ENCODE measurements at regions not wholly inside any gene's neighbourhood (a gene's known extent, or its start where the extent isn't known, plus 50 kb on each side); places are given as distances from the start of the nearest gene placed in this dataset.
A peak's percentile ranks its signal among the peaks of the same experiment; 100 is the strongest.

GRCh38 chr5:135662061-135662481, 83.3 kb upstream of the CXCL14 start:
- no peak for DNase-seq (ENCODE audit: low spot score)

- no peak for DNase-seq (ENCODE audit: low spot score)
These were observed 82.2 kb upstream of the CXCL14 start for GRCh38 chr5:135660826-135661575.

DNA sequence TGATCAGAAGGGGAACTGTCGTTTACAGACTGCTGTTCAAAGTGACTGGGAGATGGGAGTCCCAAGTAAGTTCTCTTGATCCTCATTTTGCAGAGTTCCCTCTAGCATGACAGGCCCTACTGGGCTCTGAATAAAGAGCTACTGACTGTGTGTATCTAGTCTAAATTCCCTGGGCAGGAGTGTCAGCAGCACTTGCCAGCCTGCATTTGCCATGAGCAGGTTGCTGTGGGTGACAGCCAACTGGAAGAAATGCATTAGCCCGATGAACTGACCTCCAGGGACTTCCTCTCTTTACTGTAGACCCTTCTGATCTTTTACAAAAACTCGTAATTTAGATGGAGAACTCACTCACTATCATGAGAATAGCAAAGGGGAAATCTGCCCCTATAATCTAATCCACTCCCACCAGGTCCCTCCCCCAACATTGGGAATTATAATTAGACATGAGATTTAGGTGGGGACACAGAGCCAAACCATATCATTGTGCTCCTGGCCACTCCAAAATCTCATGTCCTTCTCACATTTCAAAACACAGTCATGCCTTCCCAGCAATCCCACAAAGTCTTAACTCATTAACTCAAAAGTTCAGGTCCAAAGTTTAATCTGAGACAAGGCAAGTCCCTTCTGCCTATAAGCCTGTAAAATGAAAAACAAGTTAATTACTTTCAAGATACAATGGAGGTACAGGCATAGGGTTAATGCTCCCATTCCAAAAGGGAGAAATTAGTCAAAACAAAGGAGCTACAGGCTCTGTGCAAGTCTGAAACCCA, 78.9 kb upstream of the CXCL14 start:
- no peak for DNase-seq (ENCODE audit: low spot score)

GRCh38 chr5:135655468-135655815, 76.7 kb upstream of the CXCL14 start:
- no peak for DNase-seq (ENCODE audit: low spot score)

DNA sequence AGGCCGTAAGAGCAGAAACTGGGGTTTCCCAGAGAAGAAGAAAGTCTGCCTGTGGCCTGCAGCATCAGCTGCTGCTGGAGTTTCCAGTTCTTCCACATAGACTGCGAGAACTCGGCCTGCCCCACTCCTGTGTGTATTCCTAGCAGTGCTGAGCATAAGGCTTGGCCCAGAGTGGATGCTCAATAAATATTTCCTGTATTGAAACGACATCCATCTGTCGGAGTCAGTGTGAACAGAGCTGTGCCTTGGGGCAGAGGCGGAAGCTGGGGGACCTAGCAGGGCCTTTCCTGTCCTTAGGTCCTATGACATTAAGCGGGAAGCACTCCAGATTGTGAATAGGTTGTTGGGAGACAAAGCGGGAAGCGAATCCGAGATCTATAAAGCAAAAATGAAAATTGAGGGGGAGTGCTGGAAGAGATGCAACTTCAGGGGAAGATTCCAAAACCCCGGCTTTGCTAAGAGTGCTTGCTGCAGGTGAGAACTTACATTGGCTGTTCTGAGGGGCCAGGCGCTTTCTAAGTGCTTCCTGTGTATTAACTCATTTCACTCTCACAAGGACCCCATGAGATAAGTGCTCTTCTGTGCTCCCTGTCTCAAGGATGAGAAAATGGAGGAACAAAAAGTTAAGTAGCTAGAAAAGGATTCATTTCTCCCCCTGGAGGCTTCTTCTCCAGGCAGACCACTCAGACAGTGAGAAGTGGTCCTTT, 76.1 kb upstream of the CXCL14 start:
- DNase-seq (ENCODE audit: low spot score), result no peak

- no peak for DNase-seq (ENCODE audit: low spot score)
These were observed 72.4 kb upstream of the CXCL14 start for GRCh38 chr5:135651156-135651555.

GRCh38 chr5:135650081-135650480, 71.3 kb upstream of the CXCL14 start:
- no peak for DNase-seq (ENCODE audit: low spot score)

- DNase-seq (ENCODE audit: low spot score), result no peak
These were observed 70.6 kb upstream of the CXCL14 start for GRCh38 chr5:135649435-135649834.

GRCh38 chr5:135648116-135648515, 69.3 kb upstream of the CXCL14 start:
- no peak for DNase-seq (ENCODE audit: low spot score)

GRCh38 chr5:135645336-135646180, 66.8 kb upstream of the CXCL14 start:
- no peak for DNase-seq (ENCODE audit: low spot score)

DNA sequence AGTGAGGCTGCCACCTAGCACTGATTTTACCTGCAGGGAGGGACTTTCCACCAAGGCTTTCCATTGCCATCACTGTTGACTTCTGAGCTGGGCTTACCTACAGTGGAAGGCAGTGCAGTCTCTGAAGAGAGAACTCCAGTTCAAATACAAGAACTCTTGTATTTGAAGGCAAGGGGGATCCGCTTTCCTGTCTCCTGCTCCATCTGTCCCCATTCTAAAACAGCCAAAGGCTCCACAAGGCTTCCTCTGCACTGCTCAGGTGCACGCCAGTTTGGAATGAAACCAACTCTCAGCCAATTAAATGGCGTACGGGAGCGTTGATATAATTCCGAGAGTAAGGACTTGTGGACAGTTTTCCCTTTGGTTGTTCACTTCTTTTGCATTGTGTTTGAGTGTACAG, 66.0 kb upstream of the CXCL14 start:
- DNase-seq (ENCODE audit: low spot score), result no peak

DNA sequence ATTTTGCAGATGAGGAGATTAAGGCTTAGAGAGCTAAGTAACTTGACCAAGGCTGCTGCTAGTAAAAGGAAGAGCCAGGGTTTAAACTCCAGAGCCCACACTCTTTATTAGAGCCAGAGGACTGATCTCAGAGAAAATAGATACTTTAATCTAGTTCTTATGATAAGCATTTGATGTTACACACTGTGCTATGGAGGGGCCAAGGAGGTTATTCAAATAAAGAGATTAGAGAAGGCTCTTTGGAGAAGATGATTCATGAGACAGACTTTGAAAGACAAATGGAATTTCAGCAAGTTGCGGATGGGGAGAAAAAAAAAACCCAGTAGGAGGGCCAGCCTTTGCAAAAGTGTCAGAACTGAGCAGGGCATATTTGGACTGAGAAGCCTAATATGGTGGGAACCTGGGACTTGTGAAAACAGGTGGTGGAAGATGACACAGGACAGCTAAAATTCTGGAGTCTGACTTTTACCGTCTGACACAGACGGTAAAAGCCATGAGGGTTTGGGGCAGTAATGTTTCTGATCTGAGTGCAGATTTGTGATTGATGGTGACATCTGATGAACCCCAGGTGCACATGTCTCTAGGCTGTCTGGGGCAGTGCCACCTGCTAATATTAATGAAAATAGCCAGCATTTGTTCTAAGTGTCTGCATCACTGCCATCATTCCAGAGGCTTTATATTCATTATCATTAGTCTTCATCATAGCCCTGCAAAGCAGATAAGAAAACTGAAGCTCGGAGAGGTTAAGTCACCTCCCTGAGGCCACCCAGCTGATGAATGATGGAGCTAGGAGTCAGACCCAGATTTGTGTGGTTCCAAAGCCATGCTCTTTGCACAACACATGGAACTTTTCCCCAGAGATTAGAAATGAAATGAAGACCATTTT, 65.3 kb upstream of the CXCL14 start:
- peak; percentile 48 for DNase-seq (ENCODE audit: low spot score)

GRCh38 chr5:135642934-135643333, 64.1 kb upstream of the CXCL14 start:
- no peak for DNase-seq (ENCODE audit: low spot score)

- no peak for DNase-seq (ENCODE audit: low spot score)
These were observed 63.7 kb upstream of the CXCL14 start for GRCh38 chr5:135642488-135642870.

- no peak for DNase-seq (ENCODE audit: low spot score)
These were observed 63.1 kb upstream of the CXCL14 start for GRCh38 chr5:135641734-135642487.

DNA sequence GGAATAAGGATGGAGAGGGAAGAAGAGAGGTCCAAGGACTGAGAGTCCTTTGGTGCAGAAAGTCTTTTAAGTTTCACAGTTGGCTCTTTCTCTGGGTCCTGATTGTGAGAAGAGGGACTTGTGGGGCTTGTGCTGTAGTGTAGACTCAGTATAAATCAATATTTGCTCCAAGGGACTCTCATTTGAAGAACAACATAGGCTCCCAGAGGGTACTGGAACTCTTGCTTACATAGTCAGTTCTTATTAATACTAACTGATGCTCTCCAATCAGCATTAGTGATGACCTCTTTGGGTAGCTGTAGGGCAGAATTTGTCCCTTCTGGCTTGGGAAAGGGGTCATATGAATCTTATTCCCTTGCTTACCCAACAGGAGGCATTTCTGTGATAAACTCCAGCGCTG, 62.5 kb upstream of the CXCL14 start:
- no peak for DNase-seq (ENCODE audit: low spot score)

- no peak for DNase-seq (ENCODE audit: low spot score)
These were observed 56.7 kb upstream of the CXCL14 start for GRCh38 chr5:135635451-135635850.

GRCh38 chr5:135632798-135633197, 54.0 kb upstream of the CXCL14 start:
- no peak for DNase-seq (ENCODE audit: low spot score)

GRCh38 chr5:135631391-135631790, 52.6 kb upstream of the CXCL14 start:
- no peak for DNase-seq (ENCODE audit: low spot score)

DNA sequence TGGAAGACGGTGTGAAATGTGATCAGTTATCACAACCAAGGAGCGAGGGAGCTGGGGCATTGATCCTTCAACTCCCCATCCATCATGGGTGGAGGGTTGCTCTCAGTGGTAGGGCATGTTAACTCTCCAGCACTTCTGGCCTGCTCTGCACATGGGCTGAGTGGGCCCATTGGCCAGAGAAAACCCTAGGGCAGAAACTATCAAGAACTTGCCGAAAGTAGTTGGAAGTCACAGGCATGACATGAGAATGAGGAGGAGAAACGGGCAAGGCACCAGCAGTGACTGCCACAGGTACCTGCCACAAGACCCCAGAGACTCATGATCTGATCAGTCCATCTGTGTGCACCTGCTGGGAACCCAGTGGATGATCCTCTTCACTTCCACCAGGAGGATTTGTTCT, 50.9 kb upstream of the CXCL14 start:
- no peak for DNase-seq (ENCODE audit: low spot score)
